ENCODE measurements at regions not wholly inside any gene's neighbourhood (a gene's known extent, or its start where the extent isn't known, plus 50 kb on each side); places are given as distances from the start of the nearest gene placed in this dataset.

DNA sequence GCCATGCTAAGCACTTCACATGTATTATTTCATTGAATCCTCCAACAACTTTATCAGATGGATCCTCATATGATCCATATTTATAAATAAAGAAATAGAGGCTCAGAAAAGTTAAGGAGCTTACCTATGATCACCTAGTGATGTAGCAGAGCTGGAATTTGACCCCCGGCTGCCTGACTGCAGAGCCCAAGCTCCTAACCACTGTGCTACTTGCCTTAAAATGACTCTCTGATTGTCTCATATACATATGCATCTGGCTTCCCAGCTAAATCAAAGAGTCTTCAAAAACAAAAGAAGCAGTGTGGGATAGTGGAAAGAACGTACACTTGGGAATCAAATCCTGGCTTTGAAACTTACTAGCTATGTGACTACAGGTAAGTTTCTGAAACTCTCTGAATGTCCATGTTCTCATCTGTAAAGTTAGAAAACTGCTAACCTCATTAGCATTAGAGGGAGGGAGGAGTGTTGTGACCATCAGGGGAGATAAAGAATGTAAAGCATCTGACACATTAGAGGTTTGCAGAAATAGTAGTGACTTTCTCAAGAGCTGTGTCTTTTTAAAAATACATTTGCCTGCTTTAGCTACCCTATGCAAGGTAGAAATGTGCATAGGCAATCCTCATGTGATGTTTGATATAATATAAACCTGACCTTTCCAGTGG is 67.2 kb upstream of the BARHL2 start:
- TF ChIP-seq, protein P1, sequence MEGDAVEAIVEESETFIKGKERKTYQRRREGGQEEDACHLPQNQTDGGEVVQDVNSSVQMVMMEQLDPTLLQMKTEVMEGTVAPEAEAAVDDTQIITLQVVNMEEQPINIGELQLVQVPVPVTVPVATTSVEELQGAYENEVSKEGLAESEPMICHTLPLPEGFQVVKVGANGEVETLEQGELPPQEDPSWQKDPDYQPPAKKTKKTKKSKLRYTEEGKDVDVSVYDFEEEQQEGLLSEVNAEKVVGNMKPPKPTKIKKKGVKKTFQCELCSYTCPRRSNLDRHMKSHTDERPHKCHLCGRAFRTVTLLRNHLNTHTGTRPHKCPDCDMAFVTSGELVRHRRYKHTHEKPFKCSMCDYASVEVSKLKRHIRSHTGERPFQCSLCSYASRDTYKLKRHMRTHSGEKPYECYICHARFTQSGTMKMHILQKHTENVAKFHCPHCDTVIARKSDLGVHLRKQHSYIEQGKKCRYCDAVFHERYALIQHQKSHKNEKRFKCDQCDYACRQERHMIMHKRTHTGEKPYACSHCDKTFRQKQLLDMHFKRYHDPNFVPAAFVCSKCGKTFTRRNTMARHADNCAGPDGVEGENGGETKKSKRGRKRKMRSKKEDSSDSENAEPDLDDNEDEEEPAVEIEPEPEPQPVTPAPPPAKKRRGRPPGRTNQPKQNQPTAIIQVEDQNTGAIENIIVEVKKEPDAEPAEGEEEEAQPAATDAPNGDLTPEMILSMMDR (IDR thresholded peaks at IDR 0.05), result no peak
- TF ChIP-seq POLR2A (IDR thresholded peaks at IDR 0.05), result no peak

Data from tibial nerve (tissue), 3 donors.